Natural killer cell (primary cell): ENCODE measurements at regions not wholly inside any gene's neighbourhood (a gene's known extent, or its start where the extent isn't known, plus 50 kb on each side); places are given as distances from the start of the nearest gene placed in this dataset.
"Not testable (repeated sequence)": the region's sequence is repeated elsewhere in the genome, so short reads cannot be mapped to it uniquely, and the experiment has no call there.

Source experiments
- ATAC-seq, 3 donors: fragments of 150-1000 bp in 2 of 3; fragments of 200-7000 bp in 1 of 3; cut with Tn5 transposase; 1 replicate in 1 of 3; 2 replicates in 2 of 3; pipeline ENCODE4 v1.10.0; 2021; ENCODE audit warnings: mild to moderate bottlenecking in 2 of 3, moderate library complexity in 2 of 3
- DNase-seq, 2 donors: peaks; one replicate each; pipeline versions ENCODE4 v3.0.0 to v3.0.0-alpha.2; 2013 to 2021; ENCODE audit warnings: mixed read lengths in 1 of 2
- H3K27ac ChIP-seq: one replicate; pipeline ENCODE4 v1.5.1; 2013; ENCODE audit warnings: mild to moderate bottlenecking, low read length
- H3K27me3 ChIP-seq: one replicate; pipeline ENCODE4 v1.6.1; 2013; ENCODE audit warnings: low read length; ENCODE audit not compliant: control insufficient read depth, insufficient read depth
- H3K36me3 ChIP-seq: one replicate; pipeline ENCODE4 v1.6.1; 2013; ENCODE audit warnings: low read length; ENCODE audit not compliant: control insufficient read depth, insufficient read depth
- H3K4me1 ChIP-seq: one replicate; pipeline ENCODE4 v1.6.1; 2013; ENCODE audit warnings: low read length; ENCODE audit not compliant: control insufficient read depth, insufficient read depth
- H3K4me3 ChIP-seq: one replicate; pipeline ENCODE4 v1.5.1; 2013; ENCODE audit warnings: low read length
- H3K9me3 ChIP-seq: one replicate; pipeline ENCODE4 v1.6.1; 2013; ENCODE audit warnings: low read length; ENCODE audit not compliant: control insufficient read depth, insufficient read depth
- H3K27ac Mint-ChIP-seq, 2 donors: one replicate each; pipeline ENCODE4 v1.8.0; 2022; ENCODE audit warnings: mild to moderate bottlenecking in 2 of 2, mixed read lengths in 2 of 2, moderate library complexity in 1 of 2
- H3K27me3 Mint-ChIP-seq, 2 donors: one replicate each; pipeline ENCODE4 v1.8.0; 2022; ENCODE audit warnings: low read depth in 2 of 2, mixed read lengths in 2 of 2
- H3K36me3 Mint-ChIP-seq: one replicate; pipeline ENCODE4 v1.8.0; 2022; ENCODE audit warnings: mixed read lengths
- H3K4me1 Mint-ChIP-seq, 2 donors: one replicate each; pipeline ENCODE4 v1.8.0; 2022; ENCODE audit warnings: mixed read lengths in 2 of 2
- H3K4me3 Mint-ChIP-seq: one replicate; pipeline ENCODE4 v1.8.0; 2022; ENCODE audit warnings: mild to moderate bottlenecking, moderate library complexity, mixed read lengths
- H3K9me3 Mint-ChIP-seq, 2 donors: one replicate each; pipeline ENCODE4 v1.8.0; 2022; ENCODE audit warnings: mixed read lengths in 2 of 2
- WGBS: methylation state at CpG from one replicate; pipeline ENCODE4 v1.1.7; 2013; ENCODE audit warnings: missing lambda C conversion rate; ENCODE audit not compliant: insufficient coverage; 5-methylcytosine and 5-hydroxymethylcytosine counted together
- intact Hi-C: fragments of 100-400 bp; cut with micrococcal nuclease; formaldehyde crosslinking; loops from one replicate; pipeline ENCODE4 v1.14.2; 2022
- TF ChIP-seq, protein P1 (sequence below): fragments of 200-600 bp; IDR thresholded peaks from one replicate; pipeline ENCODE4 v1.8.0; 2022; ENCODE audit warnings: antibody characterized with exemption

DNA sequence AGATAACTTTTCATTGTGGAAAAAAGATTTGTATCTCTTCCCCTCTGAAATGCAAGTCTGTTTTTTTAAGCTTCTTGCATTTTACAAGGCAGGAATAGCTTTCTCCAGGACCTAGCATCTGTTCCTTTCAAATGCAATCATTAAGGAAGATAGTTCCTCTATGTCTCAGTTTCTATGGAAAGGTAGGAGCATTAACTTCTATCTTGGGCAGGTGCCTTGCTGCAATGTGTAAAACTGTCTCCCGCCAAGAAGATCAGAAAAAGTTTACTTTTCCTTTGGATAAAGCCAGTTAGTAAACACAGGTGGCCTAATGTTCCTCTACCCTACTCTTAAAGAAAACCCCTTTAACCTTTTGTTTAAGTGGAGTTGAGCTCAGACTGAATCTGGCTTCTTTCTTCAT, 560.6 kb upstream of the CYLC2 start:
- no peak for DNase-seq
- Mint-ChIP-seq H3K4me3 (no peak overlapping the region), H3K4me1 (no peaks in the 10 kb centered on the region), H3K27ac (no peak overlapping the region), H3K27me3 (no peaks in the 10 kb centered on the region), H3K36me3 (peaks cover 7% of the 10 kb centered on the region), H3K9me3 (peaks cover 2 to 7% of the 10 kb centered on the region in 2 donors)
- TF ChIP-seq, protein P1, sequence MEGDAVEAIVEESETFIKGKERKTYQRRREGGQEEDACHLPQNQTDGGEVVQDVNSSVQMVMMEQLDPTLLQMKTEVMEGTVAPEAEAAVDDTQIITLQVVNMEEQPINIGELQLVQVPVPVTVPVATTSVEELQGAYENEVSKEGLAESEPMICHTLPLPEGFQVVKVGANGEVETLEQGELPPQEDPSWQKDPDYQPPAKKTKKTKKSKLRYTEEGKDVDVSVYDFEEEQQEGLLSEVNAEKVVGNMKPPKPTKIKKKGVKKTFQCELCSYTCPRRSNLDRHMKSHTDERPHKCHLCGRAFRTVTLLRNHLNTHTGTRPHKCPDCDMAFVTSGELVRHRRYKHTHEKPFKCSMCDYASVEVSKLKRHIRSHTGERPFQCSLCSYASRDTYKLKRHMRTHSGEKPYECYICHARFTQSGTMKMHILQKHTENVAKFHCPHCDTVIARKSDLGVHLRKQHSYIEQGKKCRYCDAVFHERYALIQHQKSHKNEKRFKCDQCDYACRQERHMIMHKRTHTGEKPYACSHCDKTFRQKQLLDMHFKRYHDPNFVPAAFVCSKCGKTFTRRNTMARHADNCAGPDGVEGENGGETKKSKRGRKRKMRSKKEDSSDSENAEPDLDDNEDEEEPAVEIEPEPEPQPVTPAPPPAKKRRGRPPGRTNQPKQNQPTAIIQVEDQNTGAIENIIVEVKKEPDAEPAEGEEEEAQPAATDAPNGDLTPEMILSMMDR, result no peak
- H3K27me3 ChIP-seq, result no peaks in the 10 kb centered on the region
- ATAC-seq, result no peak
- 71% methylated on average over 1 of the region's 1 CpG for WGBS
- H3K27ac ChIP-seq, result no peak overlapping the region
- H3K4me1 ChIP-seq, result no peaks in the 10 kb centered on the region
- no peaks in the 10 kb centered on the region for H3K36me3 ChIP-seq
- H3K4me3 ChIP-seq, result no peak overlapping the region
- peaks cover 3% of the 10 kb centered on the region for H3K9me3 ChIP-seq
- intact Hi-C loops, result no loop called here

DNA sequence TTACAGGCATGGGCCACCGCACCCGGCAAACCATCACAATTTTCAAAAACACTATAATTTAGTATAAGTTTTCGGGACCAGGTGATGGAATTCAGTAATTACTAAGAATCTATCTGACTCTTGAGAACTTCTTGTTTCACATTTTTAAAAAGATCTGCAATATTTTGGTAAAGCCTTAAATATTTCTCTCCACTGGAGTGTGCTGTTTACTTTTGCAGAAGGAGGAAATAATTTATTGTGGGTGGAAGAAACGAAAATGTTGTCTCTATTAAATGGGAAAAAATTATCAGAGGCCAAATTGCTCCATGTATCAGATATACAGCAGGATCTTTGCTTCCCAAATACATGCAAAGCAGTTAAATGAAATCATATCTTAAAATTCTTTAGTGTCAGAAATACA, 566.8 kb upstream of the CYLC2 start:
- H3K4me1 ChIP-seq, result no peaks in the 10 kb centered on the region
- no peak overlapping the region for H3K27ac Mint-ChIP-seq
- DNase-seq (no peak), ATAC-seq (no peak)
- TF ChIP-seq, protein P1, result no peak
- WGBS, result 89% methylated on average over 3 of the region's 4 CpGs
- no peak overlapping the region for H3K4me3 ChIP-seq
- no peaks in the 10 kb centered on the region for H3K36me3 ChIP-seq
- no peaks in the 10 kb centered on the region for H3K36me3 Mint-ChIP-seq
- intact Hi-C loops, result no loop called here
- H3K27me3 Mint-ChIP-seq, result no peaks in the 10 kb centered on the region
- H3K4me3 Mint-ChIP-seq, result no peak overlapping the region
- no peak overlapping the region for H3K27ac ChIP-seq
- H3K27me3 ChIP-seq, result no peaks in the 10 kb centered on the region
- no peaks in the 10 kb centered on the region for H3K4me1 Mint-ChIP-seq
- peaks cover 5% of the 10 kb centered on the region in 2 donors for H3K9me3 Mint-ChIP-seq
- H3K9me3 ChIP-seq, result peaks cover 3% of the 10 kb centered on the region

DNA sequence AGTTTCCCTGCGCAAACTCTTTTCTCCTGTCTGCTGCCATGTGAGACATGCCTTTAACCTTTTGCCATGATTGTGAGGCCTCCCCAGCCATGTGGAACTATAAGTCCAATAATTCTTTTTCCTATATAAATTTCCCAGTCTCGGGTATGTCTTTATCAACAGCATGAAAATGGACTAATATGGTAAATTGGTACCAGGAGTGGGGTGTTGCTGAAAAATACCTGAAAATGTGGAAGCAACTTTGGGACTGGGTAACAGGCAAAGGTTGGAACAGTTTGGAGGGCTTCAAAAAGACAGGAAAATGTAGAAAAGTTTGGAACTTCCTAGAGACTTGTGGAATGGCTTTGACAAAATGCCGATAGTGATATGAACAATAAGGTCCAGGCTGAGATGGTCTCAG, 578.9 kb upstream of the CYLC2 start:
- H3K27me3 ChIP-seq, H3K36me3 ChIP-seq, H3K4me3 ChIP-seq, H3K4me3 Mint-ChIP-seq, H3K36me3 Mint-ChIP-seq, H3K27me3 Mint-ChIP-seq, H3K27ac ChIP-seq, H3K4me1 Mint-ChIP-seq, ATAC-seq, H3K4me1 ChIP-seq, H3K27ac Mint-ChIP-seq, intact Hi-C loops, DNase-seq: not testable (repeated sequence)
- WGBS, result 87% methylated on average over 3 of the region's 3 CpGs
- peaks cover 11 to 13% of the 10 kb centered on the region in 2 donors for H3K9me3 Mint-ChIP-seq
- H3K9me3 ChIP-seq, result peaks cover 14% of the 10 kb centered on the region

DNA sequence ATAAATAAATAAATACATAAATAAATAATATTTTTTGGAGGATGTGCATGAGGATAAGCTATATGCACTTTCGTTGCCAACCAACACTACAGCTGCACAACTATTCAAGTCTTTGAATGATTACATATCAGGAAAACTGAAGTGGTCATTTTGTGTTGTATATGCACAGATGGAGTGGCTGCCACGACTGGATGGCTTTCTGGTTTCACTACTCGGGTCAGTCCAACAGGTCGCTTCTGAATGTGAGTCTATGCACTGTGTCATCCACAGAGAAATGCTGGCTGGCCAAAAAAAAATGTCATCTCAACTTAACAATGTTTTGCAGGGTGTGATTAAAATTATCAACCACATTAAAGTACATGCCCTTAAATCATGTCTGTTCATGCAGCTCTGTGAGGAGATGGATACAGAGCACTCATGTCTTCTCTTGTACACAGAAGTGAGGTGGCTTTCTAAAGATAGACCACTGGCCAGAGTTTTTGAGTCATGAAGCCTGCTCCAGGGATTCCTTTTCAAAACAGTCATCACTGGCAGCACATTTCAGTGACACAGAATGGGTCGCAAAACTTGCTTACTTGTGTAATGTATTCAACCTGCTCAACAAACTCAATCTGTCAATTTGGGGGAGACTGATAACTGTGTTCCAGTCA, 589.8 kb upstream of the CYLC2 start:
- Mint-ChIP-seq H3K4me3 (no peak overlapping the region), H3K36me3 (no peaks in the 10 kb centered on the region), H3K27me3 (no peaks in the 10 kb centered on the region), H3K4me1 (no peaks in the 10 kb centered on the region), H3K9me3 (peaks cover 2 to 12% of the 10 kb centered on the region in 2 donors), H3K27ac (no peak overlapping the region)
- no peaks in the 10 kb centered on the region for H3K9me3 ChIP-seq
- H3K4me1 ChIP-seq, result no peaks in the 10 kb centered on the region
- H3K27ac ChIP-seq, result no peak overlapping the region
- DNase-seq (no peak), ATAC-seq (no peak)
- intact Hi-C loops, result no loop called here
- H3K4me3 ChIP-seq, result no peak overlapping the region
- H3K36me3 ChIP-seq, result no peaks in the 10 kb centered on the region
- TF ChIP-seq, protein P1, result no peak
- no peaks in the 10 kb centered on the region for H3K27me3 ChIP-seq
- WGBS, result 80% methylated on average over 4 of the region's 5 CpGs
